DND-41 (cell line): ENCODE measurements at regions not wholly inside any gene's neighbourhood (a gene's known extent, or its start where the extent isn't known, plus 50 kb on each side); places are given as distances from the start of the nearest gene placed in this dataset.

ENCODE experiments used
- ATAC-seq: fragments of 200-7000 bp; cut with Tn5 transposase; 3 replicates; pipeline ENCODE4 v1.9.1; 2021; ENCODE audit warnings: low read depth; ENCODE audit not compliant: insufficient read depth
- DNase-seq: peaks from one replicate; pipeline ENCODE4 v3.0.0-alpha.2; 2020
- H2AFZ ChIP-seq: 2 replicates; pipeline ENCODE4 v1.6.0; 2012; ENCODE audit warnings: low read depth, low read length
- H3K27ac ChIP-seq: 2 replicates; pipeline ENCODE4 v1.5.1; 2012; ENCODE audit warnings: low read length, inconsistent platforms
- H3K27me3 ChIP-seq: fragments of 200-600 bp; sonication (generic); 2 replicates; pipeline ENCODE4 v1.6.0; 2012; ENCODE audit warnings: low read length, mild to moderate bottlenecking, inconsistent platforms; ENCODE audit not compliant: insufficient read depth, poor library complexity
- H3K36me3 ChIP-seq: 2 replicates; pipeline ENCODE4 v1.5.1; 2012; ENCODE audit warnings: low read length, inconsistent platforms; ENCODE audit not compliant: insufficient read depth
- H3K4me1 ChIP-seq: 2 replicates; pipeline ENCODE4 v1.5.1; 2012; ENCODE audit warnings: mild to moderate bottlenecking, low read length; ENCODE audit not compliant: insufficient read depth
- H3K4me2 ChIP-seq: 2 replicates; pipeline ENCODE4 v1.6.0; 2012; ENCODE audit warnings: mild to moderate bottlenecking, moderate library complexity, low read length, inconsistent platforms; ENCODE audit not compliant: insufficient read depth
- H3K4me3 ChIP-seq, 2 experiments: fragments of 200-600 bp in 1 of 2; shearing (Covaris generic) in 1 of 2; 2 replicates each; pipeline ENCODE4 v1.5.1; 2012 to 2016; ENCODE audit warnings: inconsistent platforms in 2 of 2, low read length in 2 of 2, mild to moderate bottlenecking in 2 of 2, low read depth in 1 of 2, moderate library complexity in 1 of 2
- H3K79me2 ChIP-seq: 2 replicates; pipeline ENCODE4 v1.6.0; 2012; ENCODE audit warnings: low read length, inconsistent platforms; ENCODE audit not compliant: insufficient read depth
- H3K9ac ChIP-seq: 2 replicates; pipeline ENCODE4 v1.6.0; 2012; ENCODE audit warnings: low read depth, mild to moderate bottlenecking, inconsistent platforms, low read length, moderate library complexity
- H3K9me3 ChIP-seq: 2 replicates; pipeline ENCODE4 v1.5.1; 2012; ENCODE audit warnings: low read length, moderate library complexity, mild to moderate bottlenecking, inconsistent platforms; ENCODE audit not compliant: insufficient read depth, severe bottlenecking
- H4K20me1 ChIP-seq: 2 replicates; pipeline ENCODE4 v1.6.0; 2012; ENCODE audit warnings: low read length; ENCODE audit not compliant: insufficient read depth
- CTCF ChIP-seq: IDR thresholded peaks from 2 replicates; pipeline ENCODE4 v1.5.1; 2012; ENCODE audit warnings: borderline replicate concordance, low read length, moderate library complexity, mild to moderate bottlenecking; ENCODE audit not compliant: poor library complexity, severe bottlenecking; ENCODE audit errors: extremely low read depth
- EZH2 ChIP-seq: IDR thresholded peaks from 3 replicates; pipeline ENCODE4 v1.6.1; 2012; ENCODE audit warnings: borderline replicate concordance, low read depth, mild to moderate bottlenecking, moderate library complexity, low read length, inconsistent platforms; ENCODE audit not compliant: severe bottlenecking

GRCh38 chr4:13860126-13860525 is 232.6 kb upstream of the BOD1L1 start:
- H3K4me2 ChIP-seq = no peak overlapping the region
- DNase-seq = no peak

GRCh38 chr4:13865871-13866669 is 238.5 kb upstream of the BOD1L1 start:
- TF ChIP-seq EZH2 (no peak), CTCF (no peak)
- Histone ChIP-seq H3K4me2 (no peak overlapping the region), H2AFZ (no peak overlapping the region), H3K4me3 (no peak overlapping the region), H3K36me3 (no peaks in the 10 kb centered on the region), H3K4me1 (no peaks in the 10 kb centered on the region), H3K27me3 (no peaks in the 10 kb centered on the region), H3K9me3 (no peaks in the 10 kb centered on the region), H3K9ac (no peak overlapping the region), H4K20me1 (no peaks in the 10 kb centered on the region), H3K27ac (no peak overlapping the region), H3K79me2 (no peaks in the 10 kb centered on the region)
- DNase-seq (no peak), ATAC-seq (no peak)

More at GRCh38 chr4:13860126-13860525, 232.6 kb upstream of the BOD1L1 start:
- Histone ChIP-seq H3K9me3 (no peaks in the 10 kb centered on the region), H3K27me3 (no peaks in the 10 kb centered on the region), H3K4me3 (no peak overlapping the region), H3K36me3 (no peaks in the 10 kb centered on the region), H2AFZ (no peak overlapping the region), H3K9ac (no peak overlapping the region), H3K79me2 (no peaks in the 10 kb centered on the region), H3K4me1 (no peaks in the 10 kb centered on the region), H4K20me1 (no peaks in the 10 kb centered on the region), H3K27ac (no peak overlapping the region)
- TF ChIP-seq EZH2 = no peak
- no peak for ATAC-seq

GRCh38 chr4:13866881-13867280 is 239.4 kb upstream of the BOD1L1 start:
- Histone ChIP-seq H4K20me1 (no peaks in the 10 kb centered on the region), H3K4me3 (no peak overlapping the region), H3K9ac (no peak overlapping the region), H3K27ac (no peak overlapping the region), H3K36me3 (no peaks in the 10 kb centered on the region), H2AFZ (no peak overlapping the region), H3K79me2 (no peaks in the 10 kb centered on the region), H3K4me1 (no peaks in the 10 kb centered on the region), H3K4me2 (no peak overlapping the region), H3K27me3 (no peaks in the 10 kb centered on the region), H3K9me3 (no peaks in the 10 kb centered on the region)
- ATAC-seq (no peak), DNase-seq (no peak)
- TF ChIP-seq EZH2 (no peak), CTCF (no peak)

GRCh38 chr4:13872155-13872554 is 244.6 kb upstream of the BOD1L1 start:
- TF ChIP-seq CTCF (no peak), EZH2 (no peak)

More at GRCh38 chr4:13872155-13872554, 244.6 kb upstream of the BOD1L1 start:
- no peaks in the 10 kb centered on the region for H3K4me1 ChIP-seq
- H3K9me3 ChIP-seq = no peaks in the 10 kb centered on the region
- no peaks in the 10 kb centered on the region for H3K27me3 ChIP-seq
- no peaks in the 10 kb centered on the region for H3K79me2 ChIP-seq
- no peak overlapping the region for H3K4me2 ChIP-seq
- H2AFZ ChIP-seq = no peak overlapping the region
- no peak for ATAC-seq
- no peak for DNase-seq
- H3K27ac ChIP-seq = no peak overlapping the region
- H4K20me1 ChIP-seq = no peaks in the 10 kb centered on the region
- no peak overlapping the region for H3K4me3 ChIP-seq
- no peaks in the 10 kb centered on the region for H3K36me3 ChIP-seq
- H3K9ac ChIP-seq = no peak overlapping the region
